Keratinocyte (primary cell): ENCODE measurements at regions not wholly inside any gene's neighbourhood (a gene's known extent, or its start where the extent isn't known, plus 50 kb on each side); places are given as distances from the start of the nearest gene placed in this dataset.

Experiments
- EZH2 ChIP-seq: IDR thresholded peaks from one replicate; pipeline ENCODE4 v1.6.1; 2012; ENCODE audit warnings: inconsistent platforms, mild to moderate bottlenecking, low read length, moderate library complexity
- TF ChIP-seq, protein P1 (sequence below), 3 experiments: IDR thresholded peaks in 1 of 3; conservative IDR thresholded peaks in 1 of 3; optimal IDR thresholded peaks in 1 of 3; 2 replicates in 2 of 3; 3 replicates in 1 of 3; pipeline versions ENCODE3 to v1.5.1; 2011; ENCODE audit warnings: low read length in 3 of 3, mild to moderate bottlenecking in 3 of 3, moderate library complexity in 2 of 3, control low read depth in 1 of 3, inconsistent platforms in 1 of 3; ENCODE audit not compliant: insufficient read depth in 2 of 3; ENCODE audit errors: extremely low read depth in 1 of 3

GRCh38 chr2:151038516-151038915 lies 223.1 kb downstream of the RBM43 start:
- TF ChIP-seq, protein P1, sequence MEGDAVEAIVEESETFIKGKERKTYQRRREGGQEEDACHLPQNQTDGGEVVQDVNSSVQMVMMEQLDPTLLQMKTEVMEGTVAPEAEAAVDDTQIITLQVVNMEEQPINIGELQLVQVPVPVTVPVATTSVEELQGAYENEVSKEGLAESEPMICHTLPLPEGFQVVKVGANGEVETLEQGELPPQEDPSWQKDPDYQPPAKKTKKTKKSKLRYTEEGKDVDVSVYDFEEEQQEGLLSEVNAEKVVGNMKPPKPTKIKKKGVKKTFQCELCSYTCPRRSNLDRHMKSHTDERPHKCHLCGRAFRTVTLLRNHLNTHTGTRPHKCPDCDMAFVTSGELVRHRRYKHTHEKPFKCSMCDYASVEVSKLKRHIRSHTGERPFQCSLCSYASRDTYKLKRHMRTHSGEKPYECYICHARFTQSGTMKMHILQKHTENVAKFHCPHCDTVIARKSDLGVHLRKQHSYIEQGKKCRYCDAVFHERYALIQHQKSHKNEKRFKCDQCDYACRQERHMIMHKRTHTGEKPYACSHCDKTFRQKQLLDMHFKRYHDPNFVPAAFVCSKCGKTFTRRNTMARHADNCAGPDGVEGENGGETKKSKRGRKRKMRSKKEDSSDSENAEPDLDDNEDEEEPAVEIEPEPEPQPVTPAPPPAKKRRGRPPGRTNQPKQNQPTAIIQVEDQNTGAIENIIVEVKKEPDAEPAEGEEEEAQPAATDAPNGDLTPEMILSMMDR (optimal IDR thresholded peaks at IDR 0.05 in 1 of 3, IDR thresholded peaks at IDR 0.05 in 1 of 3, conservative IDR thresholded peaks at IDR 0.05 in 1 of 3; ENCODE audit: extremely low read depth in 1 of 3, insufficient read depth in 2 of 3, low read length in 3 of 3): no peak
- TF ChIP-seq EZH2: no peak
